Tibial nerve (tissue), 4 donors: ENCODE measurements at regions not wholly inside any gene's neighbourhood (a gene's known extent, or its start where the extent isn't known, plus 50 kb on each side); places are given as distances from the start of the nearest gene placed in this dataset.

Experiments used
- DNase-seq, 2 donors: peaks; one replicate each; pipeline ENCODE4 v3.0.0-alpha.2; 2019; ENCODE audit warnings: low spot score in 2 of 2
- H3K27ac ChIP-seq, 4 donors: fragments of 200-600 bp; sonication (generic) in 3 of 4; one replicate each; pipeline ENCODE4 v1.5.1; 2017 to 2019; ENCODE audit warnings: mild to moderate bottlenecking in 1 of 4
- H3K27me3 ChIP-seq, 2 donors: fragments of 200-600 bp; sonication (generic) in 1 of 2; one replicate each; pipeline versions ENCODE4 v1.5.1 to v1.6.0; 2017 to 2019
- H3K36me3 ChIP-seq, 3 donors: fragments of 200-600 bp; sonication (generic); one replicate each; pipeline ENCODE4 v1.5.1; 2018 to 2019
- H3K4me1 ChIP-seq, 4 donors: fragments of 200-600 bp; sonication (generic) in 3 of 4; one replicate each; pipeline ENCODE4 v1.5.1; 2017 to 2019
- H3K4me3 ChIP-seq, 4 donors: fragments of 200-600 bp; sonication (generic) in 3 of 4; one replicate each; pipeline ENCODE4 v1.5.1; 2017 to 2019; ENCODE audit warnings: mild to moderate bottlenecking in 1 of 4, moderate library complexity in 1 of 4
- H3K9me3 ChIP-seq, 4 donors: fragments of 200-600 bp; sonication (generic) in 3 of 4; one replicate each; pipeline ENCODE4 v1.5.1; 2017 to 2019
- CTCF ChIP-seq, 5 experiments: fragments of 200-600 bp in 3 of 5; fragments of 450-650 bp in 2 of 5; sonication (generic) in 3 of 5; IDR thresholded peaks; one replicate each; pipeline ENCODE4 v1.5.1; 2016 to 2019; ENCODE audit warnings: antibody characterized with exemption in 5 of 5, mild to moderate bottlenecking in 3 of 5, moderate library complexity in 2 of 5
- EP300 ChIP-seq, 2 donors: sonication (generic); formaldehyde crosslinking; IDR thresholded peaks; one replicate each; pipeline ENCODE4 v1.6.1; 2017; ENCODE audit warnings: antibody characterized with exemption in 2 of 2, mild to moderate bottlenecking in 1 of 2
- POLR2A ChIP-seq, 2 donors: fragments of 450-650 bp; IDR thresholded peaks; one replicate each; pipeline ENCODE4 v1.6.1; 2017; ENCODE audit warnings: antibody characterized with exemption in 2 of 2, mild to moderate bottlenecking in 2 of 2, moderate library complexity in 2 of 2
- WGBS, 2 donors: methylation state at CpG; one replicate each; pipeline ENCODE4 v1.1.5; 2018; 5-methylcytosine and 5-hydroxymethylcytosine counted together

DNA sequence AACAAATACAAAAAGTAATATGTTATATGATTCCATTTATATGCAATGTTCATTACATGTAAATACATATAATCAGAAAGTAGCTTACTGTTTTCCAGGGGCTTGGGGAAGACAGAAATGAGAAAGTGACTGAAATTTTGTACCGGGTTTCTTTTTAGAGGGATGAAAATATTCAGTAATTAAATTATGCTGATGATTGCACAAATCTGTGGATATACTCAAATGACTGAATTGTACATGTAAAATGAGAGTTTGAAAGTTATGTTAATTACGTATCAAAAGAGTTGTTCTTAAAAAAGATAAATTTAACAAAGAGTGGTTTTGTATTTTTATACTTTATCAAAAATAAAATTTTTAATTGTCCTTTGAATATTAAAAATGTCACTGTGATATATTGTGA, 856.3 kb downstream of the DSC3 start:
- no peaks in the 10 kb centered on the region for H3K27me3 ChIP-seq
- H3K4me1 ChIP-seq, result no peaks in the 10 kb centered on the region
- no peak overlapping the region for H3K4me3 ChIP-seq
- no peak overlapping the region for H3K27ac ChIP-seq
- TF ChIP-seq CTCF (IDR thresholded peaks at IDR 0.05) (no peak), EP300 (IDR thresholded peaks at IDR 0.05) (no peak), POLR2A (IDR thresholded peaks at IDR 0.05) (no peak)
- H3K36me3 ChIP-seq, result no peaks in the 10 kb centered on the region
- WGBS, 2 donors, result 85 to 91% methylated on average over 2 of the region's 2 CpGs
- peaks cover 0 to 12% (median 3%) of the 10 kb centered on the region in 4 donors for H3K9me3 ChIP-seq
- DNase-seq, result no peak

DNA sequence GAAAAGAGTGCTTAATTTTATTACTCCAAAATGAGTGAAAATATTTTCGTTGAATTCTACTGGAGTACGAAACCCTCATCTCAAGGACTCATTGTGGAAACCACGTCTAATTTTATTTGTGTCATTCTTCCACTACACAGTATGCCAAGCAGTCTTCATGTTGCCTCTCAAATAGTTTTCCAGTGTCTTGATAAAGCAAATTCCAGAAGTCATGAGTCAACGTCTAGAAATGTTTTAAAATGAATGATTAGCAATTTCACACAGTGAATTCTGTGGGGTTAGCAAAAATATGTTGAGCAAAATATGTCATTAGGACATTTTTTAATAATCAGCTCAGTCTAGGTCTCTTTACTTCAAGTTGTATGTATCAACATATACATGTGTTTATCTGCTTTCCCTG, 865.5 kb downstream of the DSC3 start:
- no peaks in the 10 kb centered on the region for H3K36me3 ChIP-seq
- no peak overlapping the region for H3K27ac ChIP-seq
- DNase-seq, result no peak
- peaks cover 0 to 15% (median 0%) of the 10 kb centered on the region in 4 donors for H3K9me3 ChIP-seq
- WGBS, 2 donors, result 57 to 64% methylated on average over 4 of the region's 4 CpGs
- TF ChIP-seq POLR2A (IDR thresholded peaks at IDR 0.05) (no peak), EP300 (IDR thresholded peaks at IDR 0.05) (no peak), CTCF (IDR thresholded peaks at IDR 0.05) (no peak)
- H3K27me3 ChIP-seq, result no peaks in the 10 kb centered on the region
- no peak overlapping the region for H3K4me3 ChIP-seq
- H3K4me1 ChIP-seq, result no peaks in the 10 kb centered on the region

GRCh38 chr18:30175621-30176225, 866.8 kb downstream of the DSC3 start:
- H3K36me3 ChIP-seq, result no peaks in the 10 kb centered on the region
- H3K27ac ChIP-seq, result no peak overlapping the region
- 95 to 97% methylated on average over 19 of the region's 19 CpGs for WGBS, 2 donors
- H3K4me3 ChIP-seq, result no peak overlapping the region
- peaks cover 0 to 15% (median 0%) of the 10 kb centered on the region in 4 donors for H3K9me3 ChIP-seq
- H3K4me1 ChIP-seq, result no peaks in the 10 kb centered on the region
- no peak for TF ChIP-seq POLR2A (IDR thresholded peaks at IDR 0.05)
- no peak for TF ChIP-seq EP300 (IDR thresholded peaks at IDR 0.05)
- no peak for TF ChIP-seq CTCF (IDR thresholded peaks at IDR 0.05)
- no peaks in the 10 kb centered on the region for H3K27me3 ChIP-seq
- no peak for DNase-seq

GRCh38 chr18:30175061-30175574, 867.4 kb downstream of the DSC3 start:
- Histone ChIP-seq H3K27ac (no peak overlapping the region), H3K36me3 (no peaks in the 10 kb centered on the region), H3K9me3 (peaks cover 0 to 15% (median 0%) of the 10 kb centered on the region in 4 donors), H3K4me3 (no peak overlapping the region), H3K4me1 (no peaks in the 10 kb centered on the region), H3K27me3 (no peaks in the 10 kb centered on the region)
- 97% methylated on average over 24 to 42 of the region's 52 CpGs for WGBS, 2 donors
- no peak for TF ChIP-seq POLR2A (IDR thresholded peaks at IDR 0.05)
- TF ChIP-seq CTCF (IDR thresholded peaks at IDR 0.05), result no peak
- DNase-seq, result no peak

DNA sequence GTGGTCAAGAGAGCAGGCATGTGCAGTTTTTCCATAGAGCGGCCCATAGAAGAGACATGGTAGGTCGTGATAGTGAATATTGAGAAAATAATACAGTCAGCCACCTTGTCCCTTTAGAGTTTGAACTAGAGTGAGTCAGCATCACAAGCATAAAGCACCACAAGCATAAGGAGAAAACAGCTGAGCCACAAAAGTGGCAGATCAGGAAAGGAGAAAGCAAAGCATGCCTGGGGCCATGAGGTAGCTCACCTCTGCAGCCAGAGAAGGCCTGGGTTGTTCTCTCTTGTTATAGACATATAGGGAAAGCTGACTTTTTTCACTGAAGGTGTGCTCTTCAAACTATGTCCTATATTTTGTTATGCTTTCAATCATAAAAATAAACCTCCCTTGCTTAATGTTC, 879.0 kb downstream of the DSC3 start:
- H3K27me3 ChIP-seq, result no peaks in the 10 kb centered on the region
- TF ChIP-seq POLR2A (IDR thresholded peaks at IDR 0.05) (no peak), EP300 (IDR thresholded peaks at IDR 0.05) (no peak), CTCF (IDR thresholded peaks at IDR 0.05) (no peak)
- no peaks in the 10 kb centered on the region for H3K4me1 ChIP-seq
- 93 to 96% methylated on average over 2 of the region's 2 CpGs for WGBS, 2 donors
- no peak overlapping the region for H3K27ac ChIP-seq
- H3K36me3 ChIP-seq, result no peaks in the 10 kb centered on the region
- no peak overlapping the region for H3K4me3 ChIP-seq
- no peaks in the 10 kb centered on the region for H3K9me3 ChIP-seq
- DNase-seq, result no peak
